ENCODE measurements at regions not wholly inside any gene's neighbourhood (a gene's known extent, or its start where the extent isn't known, plus 50 kb on each side); places are given as distances from the start of the nearest gene placed in this dataset.

GRCh38 chr11:112735470-112735869 lies 225.8 kb upstream of the NCAM1 start:
- Histone ChIP-seq H2AK5ac (ENCODE audit: low read length) (no peak overlapping the region), H3K9ac (ENCODE audit: low read length) (no peak overlapping the region), H2BK120ac (ENCODE audit: low read depth, low read length) (no peak overlapping the region), H3K4ac (ENCODE audit: low read depth, low read length) (no peak overlapping the region), H3K18ac (ENCODE audit: low read length) (no peak overlapping the region), H3K27me3 (ENCODE audit: insufficient read depth, low read length, poor library complexity) (no peaks in the 10 kb centered on the region), H3K4me1 (ENCODE audit: control insufficient read depth, low read depth, low read length) (no peaks in the 10 kb centered on the region), H4K5ac (ENCODE audit: low read length) (no peak overlapping the region), H3K4me2 (ENCODE audit: low read length) (no peak overlapping the region), H3K23ac (ENCODE audit: low read length) (no peak overlapping the region), H2BK15ac (replicated peaks; ENCODE audit: low read depth) (no peak overlapping the region), H3K36me3 (ENCODE audit: control insufficient read depth, insufficient read depth, low read length) (no peaks in the 10 kb centered on the region), H3K27ac (ENCODE audit: low read depth, low read length) (no peak overlapping the region), H3K4me3 (ENCODE audit: low read length) (no peak overlapping the region), H3K79me1 (ENCODE audit: low read length) (no peaks in the 10 kb centered on the region), H3K79me2 (ENCODE audit: control insufficient read depth, insufficient read depth, low read length) (no peaks in the 10 kb centered on the region), H3K56ac (ENCODE audit: low read length) (no peak overlapping the region), H2BK5ac (ENCODE audit: low read length) (no peak overlapping the region), H4K8ac (ENCODE audit: low read depth, low read length) (no peak overlapping the region)
- DNase-seq, result no peak
- WGBS (ENCODE audit: extremely low coverage, insufficient coverage, low lambda C conversion rate), result no CpG with 5 or more reads among the region's 2 CpGs

GRCh38 chr11:112744041-112744440 lies 217.2 kb upstream of the NCAM1 start:
- Histone ChIP-seq H3K23ac (ENCODE audit: low read length) (no peak overlapping the region), H3K27ac (ENCODE audit: low read depth, low read length) (no peak overlapping the region), H3K27me3 (ENCODE audit: insufficient read depth, low read length, poor library complexity) (no peaks in the 10 kb centered on the region), H3K18ac (ENCODE audit: low read length) (no peak overlapping the region), H3K79me1 (ENCODE audit: low read length) (no peaks in the 10 kb centered on the region), H3K4me1 (ENCODE audit: control insufficient read depth, low read depth, low read length) (no peaks in the 10 kb centered on the region), H3K56ac (ENCODE audit: low read length) (no peak overlapping the region), H3K9ac (ENCODE audit: low read length) (no peak overlapping the region), H3K4me2 (ENCODE audit: low read length) (no peak overlapping the region), H4K5ac (ENCODE audit: low read length) (no peak overlapping the region), H2BK15ac (replicated peaks; ENCODE audit: low read depth) (no peak overlapping the region), H2BK120ac (ENCODE audit: low read depth, low read length) (no peak overlapping the region), H3K4me3 (ENCODE audit: low read length) (no peak overlapping the region), H2BK5ac (ENCODE audit: low read length) (no peak overlapping the region), H3K79me2 (ENCODE audit: control insufficient read depth, insufficient read depth, low read length) (no peaks in the 10 kb centered on the region), H4K8ac (ENCODE audit: low read depth, low read length) (no peak overlapping the region), H3K4ac (ENCODE audit: low read depth, low read length) (no peak overlapping the region), H3K36me3 (ENCODE audit: control insufficient read depth, insufficient read depth, low read length) (no peaks in the 10 kb centered on the region), H2AK5ac (ENCODE audit: low read length) (no peak overlapping the region)
- no CpG with 5 or more reads among the region's 2 CpGs for WGBS (ENCODE audit: extremely low coverage, insufficient coverage, low lambda C conversion rate)
- DNase-seq, result no peak

- Histone ChIP-seq H3K9ac (ENCODE audit: low read length) (no peak overlapping the region), H2AK5ac (ENCODE audit: low read length) (no peak overlapping the region), H3K18ac (ENCODE audit: low read length) (no peak overlapping the region), H3K79me2 (ENCODE audit: control insufficient read depth, insufficient read depth, low read length) (no peaks in the 10 kb centered on the region), H2BK15ac (replicated peaks; ENCODE audit: low read depth) (no peak overlapping the region), H3K27me3 (ENCODE audit: insufficient read depth, low read length, poor library complexity) (no peaks in the 10 kb centered on the region), H3K4ac (ENCODE audit: low read depth, low read length) (no peak overlapping the region), H3K4me2 (ENCODE audit: low read length) (no peak overlapping the region), H2BK5ac (ENCODE audit: low read length) (no peak overlapping the region), H3K27ac (ENCODE audit: low read depth, low read length) (no peak overlapping the region), H3K36me3 (ENCODE audit: control insufficient read depth, insufficient read depth, low read length) (no peaks in the 10 kb centered on the region), H3K4me1 (ENCODE audit: control insufficient read depth, low read depth, low read length) (no peaks in the 10 kb centered on the region), H2BK120ac (ENCODE audit: low read depth, low read length) (no peak overlapping the region), H3K23ac (ENCODE audit: low read length) (no peak overlapping the region), H4K8ac (ENCODE audit: low read depth, low read length) (no peak overlapping the region), H3K4me3 (ENCODE audit: low read length) (no peak overlapping the region), H3K79me1 (ENCODE audit: low read length) (no peaks in the 10 kb centered on the region), H4K5ac (ENCODE audit: low read length) (no peak overlapping the region), H3K56ac (ENCODE audit: low read length) (no peak overlapping the region)
- DNase-seq, result no peak
- no CpG with 5 or more reads among the region's 6 CpGs for WGBS (ENCODE audit: extremely low coverage, insufficient coverage, low lambda C conversion rate)
These were observed 215.2 kb upstream of the NCAM1 start for GRCh38 chr11:112745973-112746372.

- no CpG with 5 or more reads among the region's 5 CpGs for WGBS (ENCODE audit: extremely low coverage, insufficient coverage, low lambda C conversion rate)
- Histone ChIP-seq H3K27ac (ENCODE audit: low read depth, low read length) (no peak overlapping the region), H3K23ac (ENCODE audit: low read length) (no peak overlapping the region)
These were observed 213.0 kb upstream of the NCAM1 start for GRCh38 chr11:112748252-112748651.

GRCh38 chr11:112748713-112749543 lies 212.3 kb upstream of the NCAM1 start:
- Histone ChIP-seq H2BK15ac (replicated peaks; ENCODE audit: low read depth) (no peak overlapping the region), H3K4ac (ENCODE audit: low read depth, low read length) (no peak overlapping the region), H3K18ac (ENCODE audit: low read length) (no peak overlapping the region), H4K8ac (ENCODE audit: low read depth, low read length) (no peak overlapping the region), H3K4me3 (ENCODE audit: low read length) (no peak overlapping the region), H3K9ac (ENCODE audit: low read length) (no peak overlapping the region), H3K79me2 (ENCODE audit: control insufficient read depth, insufficient read depth, low read length) (no peaks in the 10 kb centered on the region), H3K27me3 (ENCODE audit: insufficient read depth, low read length, poor library complexity) (no peaks in the 10 kb centered on the region), H3K79me1 (ENCODE audit: low read length) (no peaks in the 10 kb centered on the region), H3K23ac (ENCODE audit: low read length) (no peak overlapping the region), H2AK5ac (ENCODE audit: low read length) (no peak overlapping the region), H3K36me3 (ENCODE audit: control insufficient read depth, insufficient read depth, low read length) (no peaks in the 10 kb centered on the region), H4K5ac (ENCODE audit: low read length) (no peak overlapping the region), H2BK120ac (ENCODE audit: low read depth, low read length) (no peak overlapping the region), H3K56ac (ENCODE audit: low read length) (no peak overlapping the region), H3K4me1 (ENCODE audit: control insufficient read depth, low read depth, low read length) (no peaks in the 10 kb centered on the region), H3K4me2 (ENCODE audit: low read length) (no peak overlapping the region), H2BK5ac (ENCODE audit: low read length) (no peak overlapping the region), H3K27ac (ENCODE audit: low read depth, low read length) (no peak overlapping the region)
- no peak for DNase-seq
- no CpG with 5 or more reads among the region's 10 CpGs for WGBS (ENCODE audit: extremely low coverage, insufficient coverage, low lambda C conversion rate)

More at GRCh38 chr11:112748252-112748651, 213.0 kb upstream of the NCAM1 start:
- H3K18ac ChIP-seq (ENCODE audit: low read length), result no peak overlapping the region
- no peaks in the 10 kb centered on the region for H3K79me2 ChIP-seq (ENCODE audit: control insufficient read depth, insufficient read depth, low read length)
- H2BK120ac ChIP-seq (ENCODE audit: low read depth, low read length), result no peak overlapping the region
- H4K8ac ChIP-seq (ENCODE audit: low read depth, low read length), result no peak overlapping the region
- no peak overlapping the region for H2BK5ac ChIP-seq (ENCODE audit: low read length)
- H3K9ac ChIP-seq (ENCODE audit: low read length), result no peak overlapping the region
- H3K56ac ChIP-seq (ENCODE audit: low read length), result no peak overlapping the region
- H2AK5ac ChIP-seq (ENCODE audit: low read length), result no peak overlapping the region
- no peaks in the 10 kb centered on the region for H3K4me1 ChIP-seq (ENCODE audit: control insufficient read depth, low read depth, low read length)
- no peak overlapping the region for H3K4ac ChIP-seq (ENCODE audit: low read depth, low read length)
- no peak overlapping the region for H2BK15ac ChIP-seq (replicated peaks; ENCODE audit: low read depth)
- H3K4me3 ChIP-seq (ENCODE audit: low read length), result no peak overlapping the region
- H3K4me2 ChIP-seq (ENCODE audit: low read length), result no peak overlapping the region
- H3K79me1 ChIP-seq (ENCODE audit: low read length), result no peaks in the 10 kb centered on the region
- H3K27me3 ChIP-seq (ENCODE audit: insufficient read depth, low read length, poor library complexity), result no peaks in the 10 kb centered on the region
- DNase-seq, result no peak
- H4K5ac ChIP-seq (ENCODE audit: low read length), result no peak overlapping the region
- no peaks in the 10 kb centered on the region for H3K36me3 ChIP-seq (ENCODE audit: control insufficient read depth, insufficient read depth, low read length)

- no peaks in the 10 kb centered on the region for H3K4me1 ChIP-seq (ENCODE audit: control insufficient read depth, low read depth, low read length)
- H3K27me3 ChIP-seq (ENCODE audit: insufficient read depth, low read length, poor library complexity), result no peaks in the 10 kb centered on the region
- no peak overlapping the region for H2BK15ac ChIP-seq (replicated peaks; ENCODE audit: low read depth)
These were observed 209.9 kb upstream of the NCAM1 start for GRCh38 chr11:112751329-112751728.

More at GRCh38 chr11:112751329-112751728, 209.9 kb upstream of the NCAM1 start:
- Histone ChIP-seq H3K27ac (ENCODE audit: low read depth, low read length) (no peak overlapping the region), H4K5ac (ENCODE audit: low read length) (no peak overlapping the region), H3K4ac (ENCODE audit: low read depth, low read length) (no peak overlapping the region), H3K18ac (ENCODE audit: low read length) (no peak overlapping the region), H3K9ac (ENCODE audit: low read length) (no peak overlapping the region), H3K36me3 (ENCODE audit: control insufficient read depth, insufficient read depth, low read length) (no peaks in the 10 kb centered on the region), H3K79me2 (ENCODE audit: control insufficient read depth, insufficient read depth, low read length) (no peaks in the 10 kb centered on the region), H3K56ac (ENCODE audit: low read length) (no peak overlapping the region), H2BK120ac (ENCODE audit: low read depth, low read length) (no peak overlapping the region), H3K4me3 (ENCODE audit: low read length) (no peak overlapping the region), H4K8ac (ENCODE audit: low read depth, low read length) (no peak overlapping the region), H3K4me2 (ENCODE audit: low read length) (no peak overlapping the region), H2AK5ac (ENCODE audit: low read length) (no peak overlapping the region), H3K79me1 (ENCODE audit: low read length) (no peaks in the 10 kb centered on the region), H2BK5ac (ENCODE audit: low read length) (no peak overlapping the region), H3K23ac (ENCODE audit: low read length) (no peak overlapping the region)
- no CpG with 5 or more reads among the region's 4 CpGs for WGBS (ENCODE audit: extremely low coverage, insufficient coverage, low lambda C conversion rate)
- DNase-seq, result no peak

Data from mesendoderm (in vitro differentiated cells).